Upper lobe of left lung (tissue), 6 donors: ENCODE measurements at regions not wholly inside any gene's neighbourhood (a gene's known extent, or its start where the extent isn't known, plus 50 kb on each side); places are given as distances from the start of the nearest gene placed in this dataset.

Experiments
- ATAC-seq, 2 donors: fragments of 200-7000 bp; cut with Tn5 transposase; one replicate each; pipeline ENCODE4 v1.9.1; 2022; ENCODE audit warnings: mild to moderate bottlenecking in 2 of 2, moderate library complexity in 2 of 2; ENCODE audit not compliant: low FRiP score in 2 of 2
- DNase-seq, 2 donors: peaks; one replicate each; pipeline ENCODE4 v3.0.0-alpha.2; 2019 to 2020
- H3K27ac ChIP-seq, 4 donors: fragments of 200-600 bp; sonication (generic); one replicate each; pipeline ENCODE4 v1.5.1; 2016 to 2019
- H3K27me3 ChIP-seq, 4 donors: fragments of 200-600 bp; sonication (generic); one replicate each; pipeline ENCODE4 v1.5.1; 2017 to 2019
- H3K36me3 ChIP-seq, 4 donors: fragments of 200-600 bp; sonication (generic); one replicate each; pipeline ENCODE4 v1.5.1; 2016 to 2019
- H3K4me1 ChIP-seq, 4 donors: fragments of 200-600 bp; sonication (generic); one replicate each; pipeline ENCODE4 v1.5.1; 2018 to 2019
- H3K4me3 ChIP-seq, 4 donors: fragments of 200-600 bp; sonication (generic); one replicate each; pipeline ENCODE4 v1.5.1; 2017 to 2019; ENCODE audit warnings: mild to moderate bottlenecking in 2 of 4, moderate library complexity in 1 of 4
- H3K9me3 ChIP-seq, 4 donors: fragments of 200-600 bp; sonication (generic); one replicate each; pipeline ENCODE4 v1.5.1; 2018 to 2019
- EP300 ChIP-seq, 4 donors: sonication (generic); formaldehyde crosslinking; IDR thresholded peaks; one replicate each; pipeline ENCODE4 v1.5.1; 2017; ENCODE audit warnings: antibody characterized with exemption in 4 of 4, control low read depth in 2 of 4
- POLR2A ChIP-seq, 4 donors: fragments of 450-650 bp; IDR thresholded peaks; one replicate each; pipeline ENCODE4 v1.5.1; 2016 to 2017; ENCODE audit warnings: antibody characterized with exemption in 4 of 4, mild to moderate bottlenecking in 2 of 4
- POLR2AphosphoS5 ChIP-seq, 2 donors: sonication (generic); formaldehyde crosslinking; IDR thresholded peaks; one replicate each; pipeline ENCODE4 v1.5.1; 2017; ENCODE audit warnings: antibody characterized with exemption in 2 of 2
- WGBS, 2 donors: methylation state at CpG; one replicate each; pipeline ENCODE4 v1.1.5; 2017 to 2018; 5-methylcytosine and 5-hydroxymethylcytosine counted together
- TF ChIP-seq, protein P1 (sequence below), 6 experiments: fragments of 450-650 bp in 4 of 6; fragments of 200-600 bp in 2 of 6; sonication (generic) in 2 of 6; IDR thresholded peaks; one replicate each; pipeline ENCODE4 v1.5.1; 2016 to 2019; ENCODE audit warnings: antibody characterized with exemption in 6 of 6
- donor health status: DM: no; HTN: no; CAD: no; lungs with moderate emphysema.
- donor health status: DM: no; HTN: yes; CAD: no; lungs with severe emphysema.

DNA sequence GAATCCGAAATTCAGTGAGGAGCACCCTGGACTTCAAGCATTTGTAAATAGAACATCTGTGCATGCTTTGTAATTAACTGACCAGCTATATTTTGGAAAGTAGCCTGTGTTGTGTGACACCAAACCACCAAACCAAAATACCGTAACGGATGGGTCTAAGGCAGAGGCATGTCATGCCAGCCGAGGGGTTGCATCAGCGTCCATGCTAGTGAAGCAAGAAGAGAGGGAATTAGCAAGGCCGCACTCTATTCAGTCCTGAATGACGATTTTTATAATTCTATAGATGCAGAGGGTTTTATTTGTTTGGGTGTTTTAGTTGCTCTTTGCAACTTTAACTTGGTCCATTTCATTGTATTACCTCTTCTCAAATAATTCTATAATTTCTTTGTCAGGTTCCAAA is 116.8 kb upstream of the SMYD2 start:
- no peaks in the 10 kb centered on the region for H3K27me3 ChIP-seq
- no peak overlapping the region for H3K27ac ChIP-seq
- H3K36me3 ChIP-seq: no peaks in the 10 kb centered on the region
- ATAC-seq (no peak), DNase-seq (no peak)
- H3K4me3 ChIP-seq: no peak overlapping the region
- H3K9me3 ChIP-seq: no peaks in the 10 kb centered on the region
- WGBS, 2 donors: 89 to 91% methylated on average over 7 of the region's 7 CpGs
- no peaks in the 10 kb centered on the region for H3K4me1 ChIP-seq
- no peak for TF ChIP-seq POLR2A (IDR thresholded peaks at IDR 0.05)
- TF ChIP-seq, protein P1, sequence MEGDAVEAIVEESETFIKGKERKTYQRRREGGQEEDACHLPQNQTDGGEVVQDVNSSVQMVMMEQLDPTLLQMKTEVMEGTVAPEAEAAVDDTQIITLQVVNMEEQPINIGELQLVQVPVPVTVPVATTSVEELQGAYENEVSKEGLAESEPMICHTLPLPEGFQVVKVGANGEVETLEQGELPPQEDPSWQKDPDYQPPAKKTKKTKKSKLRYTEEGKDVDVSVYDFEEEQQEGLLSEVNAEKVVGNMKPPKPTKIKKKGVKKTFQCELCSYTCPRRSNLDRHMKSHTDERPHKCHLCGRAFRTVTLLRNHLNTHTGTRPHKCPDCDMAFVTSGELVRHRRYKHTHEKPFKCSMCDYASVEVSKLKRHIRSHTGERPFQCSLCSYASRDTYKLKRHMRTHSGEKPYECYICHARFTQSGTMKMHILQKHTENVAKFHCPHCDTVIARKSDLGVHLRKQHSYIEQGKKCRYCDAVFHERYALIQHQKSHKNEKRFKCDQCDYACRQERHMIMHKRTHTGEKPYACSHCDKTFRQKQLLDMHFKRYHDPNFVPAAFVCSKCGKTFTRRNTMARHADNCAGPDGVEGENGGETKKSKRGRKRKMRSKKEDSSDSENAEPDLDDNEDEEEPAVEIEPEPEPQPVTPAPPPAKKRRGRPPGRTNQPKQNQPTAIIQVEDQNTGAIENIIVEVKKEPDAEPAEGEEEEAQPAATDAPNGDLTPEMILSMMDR (IDR thresholded peaks at IDR 0.05): no peak
- TF ChIP-seq POLR2AphosphoS5 (IDR thresholded peaks at IDR 0.05): no peak
- no peak for TF ChIP-seq EP300 (IDR thresholded peaks at IDR 0.05)

- no peak for TF ChIP-seq EP300 (IDR thresholded peaks at IDR 0.05)
- TF ChIP-seq POLR2A (IDR thresholded peaks at IDR 0.05): no peak
- TF ChIP-seq, protein P1 (IDR thresholded peaks at IDR 0.05): no peak
- no peak for TF ChIP-seq POLR2AphosphoS5 (IDR thresholded peaks at IDR 0.05)
- Histone ChIP-seq H3K4me3 (no peak overlapping the region), H3K4me1 (no peaks in the 10 kb centered on the region), H3K27me3 (no peaks in the 10 kb centered on the region), H3K9me3 (no peaks in the 10 kb centered on the region), H3K36me3 (no peaks in the 10 kb centered on the region), H3K27ac (no peak overlapping the region)
- DNase-seq (no peak), ATAC-seq (no peak)
- WGBS, 2 donors: 62 to 65% methylated on average over 5 of the region's 5 CpGs
Observed at GRCh38 chr1:214165850-214166374, 115.0 kb upstream of the SMYD2 start.

DNA sequence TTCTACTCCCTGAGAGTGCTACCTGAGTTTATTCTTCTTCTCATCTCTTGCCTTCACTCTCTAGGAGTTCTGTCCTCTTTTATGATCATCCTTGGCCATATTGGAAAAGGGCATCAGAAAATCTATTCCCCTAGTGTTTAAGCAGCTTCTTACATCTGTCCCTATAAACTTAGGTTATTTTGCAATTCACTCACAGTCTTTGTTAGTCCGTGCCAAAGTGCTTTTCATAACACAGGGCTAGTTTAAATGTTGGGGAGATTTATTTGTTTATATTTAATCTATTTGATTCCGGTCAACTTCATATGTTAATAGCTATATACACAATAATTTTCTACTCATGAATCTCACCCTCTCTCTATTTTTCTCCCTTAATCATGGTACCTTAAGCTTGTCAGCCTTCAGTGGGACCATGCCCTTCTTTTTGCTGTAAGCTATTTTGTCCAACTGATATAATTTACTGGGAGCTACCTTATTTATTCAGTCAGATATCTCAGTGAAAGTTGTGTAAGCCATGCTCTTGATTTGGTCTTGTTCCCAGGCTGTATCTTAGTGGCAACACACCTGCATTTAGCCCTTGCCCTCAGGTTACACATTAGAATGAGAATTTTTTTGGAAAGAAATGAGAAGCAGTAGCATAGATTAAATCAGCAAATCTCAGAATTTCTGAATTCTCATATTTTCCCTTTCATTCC is 106.3 kb upstream of the SMYD2 start:
- H3K4me1 ChIP-seq: no peaks in the 10 kb centered on the region
- H3K27me3 ChIP-seq: no peaks in the 10 kb centered on the region
- no peak overlapping the region for H3K4me3 ChIP-seq
- WGBS, 2 donors: 19 to 39% methylated on average over 2 of the region's 2 CpGs
- TF ChIP-seq, protein P1 (IDR thresholded peaks at IDR 0.05): no peak
- no peak for TF ChIP-seq EP300 (IDR thresholded peaks at IDR 0.05)
- no peak for TF ChIP-seq POLR2AphosphoS5 (IDR thresholded peaks at IDR 0.05)
- TF ChIP-seq POLR2A (IDR thresholded peaks at IDR 0.05): no peak
- DNase-seq: no peak
- H3K36me3 ChIP-seq: no peaks in the 10 kb centered on the region
- H3K27ac ChIP-seq: no peak overlapping the region
- no peak for ATAC-seq
- no peaks in the 10 kb centered on the region for H3K9me3 ChIP-seq

DNA sequence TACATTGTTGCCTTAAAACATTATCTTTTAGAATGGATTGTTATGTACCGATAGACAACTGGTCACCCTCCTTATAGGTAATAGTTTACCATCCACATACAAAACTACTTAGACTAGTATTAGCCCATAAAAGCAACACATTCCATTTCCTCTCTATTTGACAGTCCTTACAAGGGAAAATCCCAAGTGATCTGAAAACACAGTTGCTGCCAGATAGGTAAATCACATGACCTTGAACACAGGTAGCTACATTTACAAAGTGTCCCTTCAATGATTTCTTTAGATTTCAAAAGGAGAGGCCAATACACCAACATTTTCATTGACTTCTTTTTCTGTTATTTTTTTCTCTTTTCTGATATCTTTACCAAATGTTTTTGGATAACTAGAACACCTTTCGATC is 102.9 kb upstream of the SMYD2 start:
- ATAC-seq: no peak
- Histone ChIP-seq H3K27ac (no peak overlapping the region), H3K9me3 (no peaks in the 10 kb centered on the region), H3K27me3 (no peaks in the 10 kb centered on the region), H3K36me3 (no peaks in the 10 kb centered on the region), H3K4me3 (no peak overlapping the region), H3K4me1 (no peaks in the 10 kb centered on the region)
- TF ChIP-seq, protein P1 (IDR thresholded peaks at IDR 0.05): no peak
- no peak for TF ChIP-seq POLR2A (IDR thresholded peaks at IDR 0.05)
- no peak for TF ChIP-seq POLR2AphosphoS5 (IDR thresholded peaks at IDR 0.05)
- no peak for TF ChIP-seq EP300 (IDR thresholded peaks at IDR 0.05)
- 88 to 95% methylated on average over 2 of the region's 2 CpGs for WGBS, 2 donors
- no peak for DNase-seq

DNA sequence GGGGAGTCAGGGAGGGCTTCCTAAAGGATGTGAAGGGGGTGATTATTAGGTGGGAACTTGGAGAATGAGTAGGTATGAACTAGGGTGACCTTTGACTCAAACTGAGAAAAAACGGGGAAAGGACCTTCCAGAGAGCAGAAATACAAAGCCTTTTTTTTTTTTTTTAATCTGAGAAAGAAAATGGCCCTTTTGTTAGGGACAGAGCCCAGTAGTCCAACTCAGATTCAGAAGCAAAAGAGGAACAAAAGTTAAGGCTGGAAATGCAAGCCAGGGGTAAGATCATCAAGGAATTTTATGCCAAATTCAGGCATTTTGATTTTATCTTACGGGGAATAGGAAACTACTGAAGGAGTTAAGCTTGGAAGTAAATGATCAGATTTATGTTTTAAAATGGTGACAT is 96.0 kb upstream of the SMYD2 start:
- no peak for ATAC-seq
- no peak overlapping the region for H3K27ac ChIP-seq
- H3K4me3 ChIP-seq: no peak overlapping the region
- TF ChIP-seq EP300 (IDR thresholded peaks at IDR 0.05) (no peak), POLR2A (IDR thresholded peaks at IDR 0.05) (no peak)
- TF ChIP-seq, protein P1 (IDR thresholded peaks at IDR 0.05): no peak
- no peak for DNase-seq
- 59 to 61% methylated on average over 2 of the region's 2 CpGs for WGBS, 2 donors
- H3K27me3 ChIP-seq: peaks cover 0 to 14% (median 5%) of the 10 kb centered on the region in 4 donors
- peaks cover 4 to 7% (median 6%) of the 10 kb centered on the region in 4 donors for H3K4me1 ChIP-seq
- no peaks in the 10 kb centered on the region for H3K9me3 ChIP-seq
- H3K36me3 ChIP-seq: no peaks in the 10 kb centered on the region
